Cardiac fibroblast (primary cell): ENCODE measurements at regions not wholly inside any gene's neighbourhood (a gene's known extent, or its start where the extent isn't known, plus 50 kb on each side); places are given as distances from the start of the nearest gene placed in this dataset.
A peak's percentile ranks its signal among the peaks of the same experiment; 100 is the strongest.

Experiments
- DNase-seq, 2 donors: peaks; one replicate each; pipeline versions ENCODE4 v3.0.0 to v3.0.0-alpha.2; 2010; ENCODE audit warnings: low read depth in 2 of 2
- H3K4me3 ChIP-seq, 2 donors: replicated peaks in 1 of 2; 1 replicate in 1 of 2; 2 replicates in 1 of 2; pipeline ENCODE4 v1.5.1; 2011; ENCODE audit warnings: low read depth in 2 of 2, low read length in 2 of 2, mild to moderate bottlenecking in 2 of 2, moderate library complexity in 1 of 2
- CTCF ChIP-seq: IDR thresholded peaks from one replicate; pipeline ENCODE4 v1.5.1; 2011; ENCODE audit warnings: low read depth, mild to moderate bottlenecking, low read length, inconsistent platforms

DNA sequence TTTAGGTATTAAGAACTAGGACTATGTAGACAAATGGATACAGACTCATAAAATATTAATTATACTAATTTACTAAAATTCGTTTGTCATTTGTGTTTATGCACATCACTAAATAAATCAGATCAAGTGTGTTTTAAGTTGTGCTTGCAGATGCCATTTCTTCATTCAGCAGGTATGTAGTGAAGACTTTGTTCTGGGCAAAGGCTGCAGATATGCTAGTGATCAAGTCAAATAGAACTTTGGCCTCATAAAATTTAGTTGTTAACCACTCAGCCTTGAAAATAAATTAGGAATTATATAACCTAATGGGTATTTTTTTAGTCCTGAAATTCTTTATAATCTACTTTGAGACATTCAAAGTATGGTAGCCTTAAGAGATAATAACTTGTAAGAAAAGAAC, 80.4 kb upstream of the TRPC4 start:
- no peak for DNase-seq
- no peak overlapping the region for H3K4me3 ChIP-seq
- no peak for TF ChIP-seq CTCF

- no peak for DNase-seq
- no peak for TF ChIP-seq CTCF
- no peak overlapping the region for H3K4me3 ChIP-seq
Measured at GRCh38 chr13:37947419-37948140, 78.0 kb upstream of the TRPC4 start.

- no peak for TF ChIP-seq CTCF
- H3K4me3 ChIP-seq, result no peak overlapping the region
- no peak for DNase-seq
Measured at GRCh38 chr13:37945651-37946575, 76.3 kb upstream of the TRPC4 start.

GRCh38 chr13:37944869-37945442, 75.4 kb upstream of the TRPC4 start:
- TF ChIP-seq CTCF, result no peak
- DNase-seq, result peak; percentile 28
- no peak overlapping the region for H3K4me3 ChIP-seq

- no peak for TF ChIP-seq CTCF
- DNase-seq, result no peak
- no peak overlapping the region for H3K4me3 ChIP-seq
Measured at GRCh38 chr13:37944081-37944868, 74.7 kb upstream of the TRPC4 start.

- no peak for DNase-seq
- no peak for TF ChIP-seq CTCF
- H3K4me3 ChIP-seq, result no peak overlapping the region
Measured at GRCh38 chr13:37942929-37943328, 73.4 kb upstream of the TRPC4 start.
